WERI-Rb-1 (cell line): ENCODE measurements at regions not wholly inside any gene's neighbourhood (a gene's known extent, or its start where the extent isn't known, plus 50 kb on each side); places are given as distances from the start of the nearest gene placed in this dataset.

Experiments
- DNase-seq: peaks from one replicate; pipeline ENCODE4 v3.0.0-alpha.2; 2020
- H3K27ac ChIP-seq: fragments of 250-450 bp; sonication (Bioruptor Pico); 2 replicates; pipeline ENCODE4 v1.5.1; 2020; ENCODE audit warnings: mild to moderate bottlenecking, moderate library complexity
- H3K27me3 ChIP-seq: fragments of 250-450 bp; sonication (Bioruptor Pico); 2 replicates; pipeline ENCODE4 v1.5.1; 2021; ENCODE audit warnings: mild to moderate bottlenecking, low read depth, moderate library complexity; ENCODE audit not compliant: insufficient read depth, severe bottlenecking
- H3K36me3 ChIP-seq: fragments of 250-450 bp; sonication (Bioruptor Pico); 2 replicates; pipeline ENCODE4 v1.5.1; 2020; ENCODE audit warnings: mild to moderate bottlenecking, moderate library complexity
- H3K4me3 ChIP-seq: 2 replicates; pipeline ENCODE4 v1.5.1; 2011; ENCODE audit warnings: low read depth, mild to moderate bottlenecking, control low read depth, low read length
- H3K9me3 ChIP-seq: fragments of 250-450 bp; sonication (Bioruptor Pico); 2 replicates; pipeline ENCODE4 v1.5.1; 2021; ENCODE audit warnings: mild to moderate bottlenecking, moderate library complexity; ENCODE audit not compliant: severe bottlenecking
- TF ChIP-seq, protein P1 (sequence below): IDR thresholded peaks from 2 replicates; pipeline ENCODE4 v1.5.1; 2011; ENCODE audit warnings: low read depth, mild to moderate bottlenecking, control low read depth, inconsistent platforms, low read length

DNA sequence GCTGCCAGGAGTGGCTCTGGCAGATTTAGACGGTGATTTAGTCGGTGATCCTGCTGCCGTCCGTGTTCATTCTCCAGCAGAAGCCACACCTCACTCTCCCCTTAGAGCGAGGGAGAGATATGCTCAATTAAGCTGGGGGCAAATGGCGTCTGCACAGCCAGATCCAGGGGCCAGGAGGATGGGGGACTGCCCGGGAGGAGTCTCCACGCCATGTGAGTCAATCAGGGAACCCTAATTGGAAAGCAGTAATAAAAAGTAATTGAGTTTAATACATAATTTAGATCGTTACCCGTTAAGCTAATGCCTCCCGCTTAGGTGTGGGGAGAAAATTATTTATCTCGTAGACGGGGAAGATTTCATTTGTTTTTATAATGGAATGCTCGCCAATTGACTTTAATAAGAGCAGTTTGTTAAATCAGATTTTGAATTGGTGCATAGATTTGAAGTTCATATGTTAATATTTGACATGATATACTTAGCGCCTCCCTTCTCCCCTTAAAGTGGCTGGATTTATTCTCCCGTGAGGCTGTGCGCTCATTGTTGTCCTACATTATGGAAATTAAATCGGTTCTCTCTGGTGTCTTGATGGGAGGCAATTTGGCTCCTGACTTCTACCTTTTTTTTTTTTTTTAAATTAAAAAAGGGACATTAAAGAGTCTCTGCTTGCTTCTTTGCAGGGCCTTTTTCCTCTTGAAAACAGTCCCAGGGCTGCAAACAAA is 104.9 kb upstream of the C14orf180 start:
- Histone ChIP-seq H3K27me3 (no peaks in the 10 kb centered on the region), H3K4me3 (no peak overlapping the region), H3K27ac (no peak overlapping the region), H3K9me3 (no peaks in the 10 kb centered on the region), H3K36me3 (no peaks in the 10 kb centered on the region)
- TF ChIP-seq, protein P1, sequence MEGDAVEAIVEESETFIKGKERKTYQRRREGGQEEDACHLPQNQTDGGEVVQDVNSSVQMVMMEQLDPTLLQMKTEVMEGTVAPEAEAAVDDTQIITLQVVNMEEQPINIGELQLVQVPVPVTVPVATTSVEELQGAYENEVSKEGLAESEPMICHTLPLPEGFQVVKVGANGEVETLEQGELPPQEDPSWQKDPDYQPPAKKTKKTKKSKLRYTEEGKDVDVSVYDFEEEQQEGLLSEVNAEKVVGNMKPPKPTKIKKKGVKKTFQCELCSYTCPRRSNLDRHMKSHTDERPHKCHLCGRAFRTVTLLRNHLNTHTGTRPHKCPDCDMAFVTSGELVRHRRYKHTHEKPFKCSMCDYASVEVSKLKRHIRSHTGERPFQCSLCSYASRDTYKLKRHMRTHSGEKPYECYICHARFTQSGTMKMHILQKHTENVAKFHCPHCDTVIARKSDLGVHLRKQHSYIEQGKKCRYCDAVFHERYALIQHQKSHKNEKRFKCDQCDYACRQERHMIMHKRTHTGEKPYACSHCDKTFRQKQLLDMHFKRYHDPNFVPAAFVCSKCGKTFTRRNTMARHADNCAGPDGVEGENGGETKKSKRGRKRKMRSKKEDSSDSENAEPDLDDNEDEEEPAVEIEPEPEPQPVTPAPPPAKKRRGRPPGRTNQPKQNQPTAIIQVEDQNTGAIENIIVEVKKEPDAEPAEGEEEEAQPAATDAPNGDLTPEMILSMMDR = no peak
- no peak for DNase-seq

DNA sequence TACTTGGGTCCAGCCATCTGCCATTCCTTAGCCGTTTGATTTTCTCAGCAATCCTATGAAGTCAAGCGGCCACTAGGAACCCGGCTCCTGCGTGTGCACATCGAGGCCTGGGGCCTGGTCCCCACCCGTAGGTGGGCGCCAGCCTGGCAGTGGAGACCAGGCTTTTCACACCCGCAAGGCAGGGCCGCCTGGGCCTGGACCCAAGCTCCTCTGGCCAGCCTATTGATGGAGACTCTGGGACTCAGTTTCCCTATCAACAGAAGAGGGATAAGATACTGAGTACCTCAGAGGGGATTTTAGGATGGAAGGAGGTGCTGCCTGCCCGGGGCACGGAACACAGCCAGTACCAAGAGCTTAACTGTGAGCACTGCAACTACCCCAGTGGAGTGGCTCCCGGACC is 104.3 kb upstream of the C14orf180 start:
- H3K27ac ChIP-seq = no peak overlapping the region
- DNase-seq = no peak
- TF ChIP-seq, protein P1 = no peak
- no peaks in the 10 kb centered on the region for H3K27me3 ChIP-seq
- H3K36me3 ChIP-seq = no peaks in the 10 kb centered on the region
- H3K9me3 ChIP-seq = no peaks in the 10 kb centered on the region
- no peak overlapping the region for H3K4me3 ChIP-seq

DNA sequence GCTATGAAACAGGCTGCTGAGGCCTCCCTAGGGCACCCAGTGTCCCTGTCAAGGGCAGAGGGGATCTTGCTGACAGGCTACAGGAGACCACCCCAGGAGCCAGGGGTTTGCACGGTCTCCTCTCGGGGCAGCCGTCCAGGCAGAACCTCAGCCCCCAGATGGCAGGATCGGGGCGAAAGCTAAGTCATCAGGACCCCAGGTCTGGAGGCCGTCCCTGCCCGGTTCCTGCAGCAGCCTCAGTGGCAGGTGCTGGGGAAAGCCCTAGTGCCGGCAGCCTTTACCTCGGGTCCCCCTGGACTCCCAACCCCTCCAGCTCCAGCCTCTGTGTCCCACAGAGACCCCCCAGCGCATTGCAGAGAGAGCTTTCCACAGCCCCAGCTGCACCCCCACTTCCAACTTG is 103.8 kb upstream of the C14orf180 start:
- TF ChIP-seq, protein P1 = no peak
- H3K4me3 ChIP-seq = no peak overlapping the region
- no peaks in the 10 kb centered on the region for H3K36me3 ChIP-seq
- no peaks in the 10 kb centered on the region for H3K9me3 ChIP-seq
- no peaks in the 10 kb centered on the region for H3K27me3 ChIP-seq
- no peak for DNase-seq
- H3K27ac ChIP-seq = no peak overlapping the region

DNA sequence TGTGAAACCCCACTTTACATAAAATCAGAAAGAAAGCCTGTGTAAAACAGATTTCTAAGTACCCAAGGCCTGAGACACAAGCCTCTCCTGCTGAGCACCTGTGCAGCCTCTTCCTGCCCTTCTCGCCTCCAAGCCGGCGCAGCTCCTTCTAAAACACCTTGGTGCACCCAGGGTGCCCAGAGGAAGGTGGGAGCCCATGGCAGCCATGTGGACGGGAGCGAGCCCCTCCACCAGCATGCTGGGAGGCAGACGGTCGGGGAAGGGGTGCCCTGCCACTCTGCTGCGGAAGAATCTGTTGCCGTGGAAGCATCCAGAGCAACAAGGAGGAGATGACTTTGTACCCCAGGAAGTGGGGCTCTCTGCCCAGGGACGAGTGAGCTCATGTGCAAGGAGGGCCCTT is 103.1 kb upstream of the C14orf180 start:
- Histone ChIP-seq H3K27ac (no peak overlapping the region), H3K4me3 (no peak overlapping the region), H3K36me3 (no peaks in the 10 kb centered on the region), H3K9me3 (peaks cover 4% of the 10 kb centered on the region), H3K27me3 (no peaks in the 10 kb centered on the region)
- TF ChIP-seq, protein P1 = no peak
- no peak for DNase-seq

DNA sequence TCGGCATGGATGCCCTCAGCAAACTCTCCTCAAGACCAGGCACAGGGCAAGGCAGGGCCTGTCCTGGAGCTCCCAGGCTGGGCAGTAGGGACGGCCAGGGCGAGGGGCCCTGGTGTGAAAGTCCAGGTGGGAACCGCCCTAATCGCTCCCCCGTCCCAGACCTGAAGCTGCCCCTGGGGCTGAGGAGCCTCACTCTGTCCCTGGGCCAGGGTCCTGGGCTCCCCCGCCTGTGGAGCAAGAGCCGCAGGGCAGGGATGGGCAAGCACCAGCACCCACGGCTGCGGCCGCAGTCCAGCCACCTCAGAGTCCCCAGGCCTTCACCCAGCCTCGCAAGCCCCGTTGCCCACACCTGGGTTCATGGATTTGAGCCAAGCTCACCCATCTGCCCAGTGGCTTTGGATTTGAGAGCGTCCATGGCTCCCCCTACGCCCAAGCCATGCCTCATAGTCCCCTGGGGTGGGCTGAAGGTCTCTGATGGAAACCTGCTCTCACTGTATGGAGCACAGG is 102.4 kb upstream of the C14orf180 start:
- Histone ChIP-seq H3K27me3 (no peaks in the 10 kb centered on the region), H3K9me3 (peaks cover 5% of the 10 kb centered on the region), H3K36me3 (no peaks in the 10 kb centered on the region), H3K4me3 (no peak overlapping the region), H3K27ac (no peak overlapping the region)
- no peak for DNase-seq
- TF ChIP-seq, protein P1 = no peak
